GM12872 (cell line): ENCODE measurements at regions not wholly inside any gene's neighbourhood (a gene's known extent, or its start where the extent isn't known, plus 50 kb on each side); places are given as distances from the start of the nearest gene placed in this dataset.

Source experiments
- TF ChIP-seq, protein P1 (sequence below): IDR thresholded peaks from 3 replicates; pipeline ENCODE4 v1.5.1; 2011; ENCODE audit warnings: low read depth, mild to moderate bottlenecking, low read length, moderate library complexity; ENCODE audit not compliant: insufficient read depth

DNA sequence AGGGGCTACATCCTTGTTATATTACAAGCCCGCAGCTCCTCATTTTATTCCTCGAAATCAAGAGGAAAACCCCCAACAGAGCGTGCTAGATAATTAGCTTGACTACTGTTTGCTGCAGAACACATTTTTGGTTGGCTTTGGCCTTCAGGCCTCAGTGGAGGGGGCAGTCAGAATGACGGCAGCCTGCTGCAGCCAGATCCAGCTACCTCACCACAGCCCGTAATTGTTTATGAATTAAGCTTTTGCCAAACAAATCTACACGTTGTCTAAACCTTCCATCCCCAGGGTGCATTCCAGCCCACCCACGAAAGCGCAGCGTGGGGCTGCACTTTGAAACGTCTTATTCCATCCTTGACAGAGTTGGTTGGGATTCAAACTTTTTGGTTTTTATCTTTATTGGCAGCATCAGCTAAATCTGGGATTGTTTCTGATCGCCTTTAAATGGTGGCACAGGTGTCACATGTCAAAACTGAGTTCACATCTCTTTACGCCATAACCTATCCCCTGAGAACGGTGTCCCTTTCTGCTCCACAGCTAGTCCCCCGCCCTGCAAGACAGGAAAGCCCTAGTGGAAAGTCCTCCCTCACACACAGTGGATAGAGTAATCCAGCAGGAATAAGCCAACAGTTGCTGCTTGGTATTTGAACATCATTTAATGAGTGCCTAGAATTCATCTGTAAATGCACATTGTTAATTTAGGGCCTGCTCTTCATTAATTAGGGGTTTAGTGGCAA, 195.5 kb downstream of the LMO4 start:
- TF ChIP-seq, protein P1, sequence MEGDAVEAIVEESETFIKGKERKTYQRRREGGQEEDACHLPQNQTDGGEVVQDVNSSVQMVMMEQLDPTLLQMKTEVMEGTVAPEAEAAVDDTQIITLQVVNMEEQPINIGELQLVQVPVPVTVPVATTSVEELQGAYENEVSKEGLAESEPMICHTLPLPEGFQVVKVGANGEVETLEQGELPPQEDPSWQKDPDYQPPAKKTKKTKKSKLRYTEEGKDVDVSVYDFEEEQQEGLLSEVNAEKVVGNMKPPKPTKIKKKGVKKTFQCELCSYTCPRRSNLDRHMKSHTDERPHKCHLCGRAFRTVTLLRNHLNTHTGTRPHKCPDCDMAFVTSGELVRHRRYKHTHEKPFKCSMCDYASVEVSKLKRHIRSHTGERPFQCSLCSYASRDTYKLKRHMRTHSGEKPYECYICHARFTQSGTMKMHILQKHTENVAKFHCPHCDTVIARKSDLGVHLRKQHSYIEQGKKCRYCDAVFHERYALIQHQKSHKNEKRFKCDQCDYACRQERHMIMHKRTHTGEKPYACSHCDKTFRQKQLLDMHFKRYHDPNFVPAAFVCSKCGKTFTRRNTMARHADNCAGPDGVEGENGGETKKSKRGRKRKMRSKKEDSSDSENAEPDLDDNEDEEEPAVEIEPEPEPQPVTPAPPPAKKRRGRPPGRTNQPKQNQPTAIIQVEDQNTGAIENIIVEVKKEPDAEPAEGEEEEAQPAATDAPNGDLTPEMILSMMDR = no peak

DNA sequence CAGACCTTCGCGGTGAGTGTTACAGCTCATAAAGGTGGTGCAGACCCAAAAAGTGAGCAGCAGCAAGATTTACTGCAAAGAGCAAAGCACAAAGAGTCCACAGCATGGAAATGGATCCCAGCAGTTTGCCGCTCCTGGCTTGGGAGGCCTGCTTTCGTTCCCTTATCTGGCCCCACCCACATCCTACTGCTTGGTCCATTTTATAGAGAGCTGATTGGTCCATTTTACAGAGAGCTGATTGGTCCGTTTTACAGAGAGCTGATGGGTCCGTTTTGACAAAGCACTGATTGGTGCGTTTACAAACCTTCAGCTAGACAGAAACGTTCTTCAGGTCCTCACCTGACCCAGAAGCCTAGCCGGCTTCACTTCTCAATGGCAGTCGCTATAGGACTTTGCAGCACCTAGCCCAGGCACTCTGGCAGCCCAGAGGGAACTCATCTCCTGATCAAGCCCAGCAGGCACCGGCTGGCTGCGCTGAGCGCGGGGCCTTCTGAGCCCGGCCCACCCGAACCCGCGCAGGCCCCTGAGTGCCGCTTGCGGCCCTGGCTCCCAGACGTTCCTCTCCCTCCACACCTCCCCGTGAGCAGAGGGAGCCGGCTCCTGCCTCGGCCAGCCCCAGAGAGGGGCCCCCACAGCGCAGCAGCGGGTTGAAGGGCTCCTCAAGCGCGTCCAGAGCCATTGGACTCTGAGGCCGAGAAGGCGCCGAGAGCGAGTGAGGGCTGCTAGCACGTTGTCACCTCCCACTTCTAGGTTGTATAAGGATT, 200.3 kb downstream of the LMO4 start:
- TF ChIP-seq, protein P1 = no peak

DNA sequence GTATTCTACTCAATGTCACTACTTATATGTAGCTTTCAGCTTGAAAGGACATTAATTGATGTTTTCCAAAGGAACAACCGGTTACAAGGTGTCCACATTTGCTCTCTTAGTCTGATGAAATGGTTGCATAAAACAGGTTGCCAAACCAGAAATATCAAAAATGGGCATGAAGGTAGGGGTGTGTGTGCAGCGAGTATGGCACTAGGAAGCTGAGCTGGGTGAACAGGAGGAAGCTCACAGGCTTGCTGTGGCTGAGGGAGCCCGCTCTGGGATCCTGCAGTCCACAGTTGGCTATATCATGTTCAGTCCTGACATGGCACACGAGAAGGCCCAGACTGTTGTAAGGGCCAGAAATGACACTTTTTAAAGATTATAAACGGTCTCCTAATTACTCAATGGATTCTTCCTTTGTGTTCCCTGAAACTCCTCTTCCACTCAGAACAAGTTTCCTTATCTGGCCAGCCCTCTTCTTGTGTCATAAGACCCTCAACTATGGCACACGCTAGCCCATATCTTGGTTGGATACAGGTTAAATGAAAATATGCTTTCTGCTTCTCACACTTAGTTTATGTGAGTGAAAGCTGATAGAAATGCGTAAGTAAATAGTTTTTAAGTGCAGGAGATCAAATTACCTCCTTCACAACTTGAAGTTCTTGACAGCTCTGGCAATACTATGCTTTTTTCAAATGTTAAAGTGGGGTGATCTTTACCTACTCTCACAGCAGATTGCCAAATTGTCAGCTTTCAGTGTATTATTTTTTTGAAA, 201.5 kb downstream of the LMO4 start:
- TF ChIP-seq, protein P1 = no peak

GRCh38 chr1:87535551-87535950, 206.9 kb downstream of the LMO4 start:
- TF ChIP-seq, protein P1 = no peak

DNA sequence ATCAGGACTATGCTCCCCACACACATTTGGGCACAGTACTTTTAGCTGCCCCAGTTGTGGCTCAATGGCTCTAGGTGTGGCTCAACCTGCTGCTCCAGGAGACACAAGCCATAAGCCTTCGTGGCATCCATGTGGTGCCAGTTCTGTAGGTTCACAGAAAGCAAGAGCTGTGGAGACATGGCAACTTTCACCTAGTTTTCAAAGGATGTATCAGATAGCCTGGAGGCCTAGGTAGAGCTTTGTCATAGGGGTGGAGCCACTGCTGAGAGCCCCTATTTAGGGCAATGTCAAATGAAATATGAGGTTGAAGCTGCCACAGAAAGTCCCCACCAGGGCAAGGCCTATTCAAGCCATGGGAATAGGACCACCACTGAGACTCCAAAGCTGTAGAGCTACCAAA, 210.5 kb downstream of the LMO4 start:
- TF ChIP-seq, protein P1 = no peak

DNA sequence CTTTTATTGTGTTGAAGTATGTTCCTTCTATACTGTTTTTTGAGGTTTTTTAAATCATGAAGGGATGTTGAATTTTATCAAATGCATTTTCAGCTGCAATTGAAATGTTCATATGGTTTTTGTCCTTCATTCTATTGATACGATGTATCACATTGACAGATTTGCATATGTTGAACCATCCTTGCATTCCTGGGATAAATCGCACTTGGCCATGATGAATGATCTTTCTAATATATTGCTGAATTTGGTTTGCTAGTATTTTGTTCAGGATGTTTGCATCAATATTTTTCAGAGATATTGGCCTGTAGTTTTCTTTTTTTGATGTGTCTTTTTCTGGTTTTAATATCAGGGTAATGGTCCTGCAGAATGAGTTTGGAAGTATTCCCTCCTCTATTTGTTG, 214.0 kb downstream of the LMO4 start:
- TF ChIP-seq, protein P1 = no peak

DNA sequence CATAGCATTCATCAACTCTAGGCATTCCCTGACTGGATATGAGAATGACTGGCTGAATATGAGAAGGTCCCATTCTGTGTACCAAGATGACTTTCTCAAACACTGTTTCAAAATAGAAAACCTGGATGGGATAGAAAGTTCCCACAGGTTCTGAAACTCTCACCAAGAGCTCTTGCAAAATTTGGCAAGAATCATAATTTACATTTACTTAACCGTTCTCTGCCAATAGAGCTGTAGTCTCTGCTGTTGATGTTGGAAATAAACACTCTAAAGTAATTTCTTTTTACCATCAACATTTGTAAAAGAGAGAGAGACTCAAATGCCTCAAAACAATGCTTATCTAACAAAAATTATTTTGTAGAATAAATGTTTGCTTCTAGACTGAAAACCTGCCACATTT, 221.1 kb downstream of the LMO4 start:
- TF ChIP-seq, protein P1 = no peak
